Heart left ventricle (tissue), 16 donors: ENCODE measurements at regions not wholly inside any gene's neighbourhood (a gene's known extent, or its start where the extent isn't known, plus 50 kb on each side); places are given as distances from the start of the nearest gene placed in this dataset.
"Not testable (repeated sequence)": the region's sequence is repeated elsewhere in the genome, so short reads cannot be mapped to it uniquely, and the experiment has no call there.

Experiments
- ATAC-seq, 4 donors: fragments of 200-7000 bp; cut with Tn5 transposase; one replicate each; pipeline ENCODE4 v1.9.1; 2020 to 2022; ENCODE audit warnings: moderate library complexity in 4 of 4, mild to moderate bottlenecking in 3 of 4, moderate number of reproducible peaks in 1 of 4
- DNase-seq, 5 donors: peaks; one replicate each; pipeline ENCODE4 v3.0.0-alpha.2; 2020
- H3K27ac ChIP-seq, 12 donors: fragments of 200-600 bp; sonication (generic) in 4 of 12; one replicate each; pipeline versions ENCODE4 v1.5.0 to v1.8.0; 2016 to 2022; ENCODE audit warnings: mild to moderate bottlenecking in 2 of 12
- H3K27me3 ChIP-seq, 9 donors: fragments of 200-600 bp; sonication (generic) in 2 of 9; one replicate each; pipeline versions ENCODE4 v1.5.1 to v1.8.0; 2016 to 2022; ENCODE audit warnings: mild to moderate bottlenecking in 3 of 9
- H3K36me3 ChIP-seq, 9 donors: fragments of 200-600 bp; sonication (generic) in 2 of 9; one replicate each; pipeline versions ENCODE4 v1.5.0 to v1.8.0; 2018 to 2022; ENCODE audit warnings: mild to moderate bottlenecking in 2 of 9
- H3K4me1 ChIP-seq, 12 donors: fragments of 200-600 bp; sonication (generic) in 4 of 12; one replicate each; pipeline versions ENCODE4 v1.5.0 to v1.8.0; 2016 to 2022; ENCODE audit warnings: mild to moderate bottlenecking in 3 of 12
- H3K4me3 ChIP-seq, 12 donors: fragments of 200-600 bp; sonication (generic) in 4 of 12; one replicate each; pipeline versions ENCODE4 v1.5.0 to v1.8.0; 2017 to 2022; ENCODE audit warnings: mild to moderate bottlenecking in 9 of 12, moderate library complexity in 4 of 12
- H3K9me3 ChIP-seq, 12 donors: fragments of 200-600 bp; sonication (generic) in 4 of 12; one replicate each; pipeline versions ENCODE4 v1.5.0 to v1.8.0; 2016 to 2022; ENCODE audit warnings: mild to moderate bottlenecking in 1 of 12
- CTCF ChIP-seq, 12 donors: fragments of 200-600 bp; sonication (generic) in 4 of 12; IDR thresholded peaks; one replicate each; pipeline versions ENCODE4 v1.5.0 to v1.8.0; 2018 to 2022; ENCODE audit warnings: antibody characterized with exemption in 12 of 12, mild to moderate bottlenecking in 5 of 12
- POLR2A ChIP-seq, 2 donors: fragments of 450-650 bp; IDR thresholded peaks; one replicate each; pipeline ENCODE4 v1.6.1; 2017; ENCODE audit warnings: antibody characterized with exemption in 2 of 2, mild to moderate bottlenecking in 2 of 2, moderate library complexity in 2 of 2
- WGBS, 4 donors: extraction: QIAGEN DNeasy Blood & Tissue Kit in 2 of 4; methylation state at CpG; one replicate each; pipeline versions ENCODE4 v1.1.5 to v1.1.7; 2013 to 2018; 5-methylcytosine and 5-hydroxymethylcytosine counted together
- intact Hi-C, 10 donors: fragments of 100-400 bp; cut with DNase I; formaldehyde crosslinking; loops; one replicate each; pipeline versions ENCODE4 v1.11.1 to v1.14.2; 2022
- donor health status: ischemic (EF 13 %, LVEDD 7.1; RV severe dilation, severe dysfunction).
- donor health status: healthy with polysubstance abuse.
- donor health status: DM: no; HTN: yes; CAD: no.
- donor health status: DM: no; HTN: no; CAD: no.
- donor health status: ischemic (EF 25% LVEDD 6.9; RV normal size, moderate dysfunction).
- donor health status: ischemic (EF 25% LVEDD 5.7; RV mildly dilated, moderate dysfunction).
- donor health status: healthy.
- donor health status: DM: yes; HTN: yes; CAD: no.
- donor health status: ischemic (EF 35%, LVEDD 5.7; RV mildly dilated, moderate dysfunction).
- donor health status: nonischemic (EF 11% LVEDD 7.7; RV severe dilation, severe dysfunction).
- donor health status: DM: yes; HTN: yes; CAD: no.
- donor health status: PGD.
- donor health status: ischemic (EF 29% LVEDD 5.4; RV normal size, mild dysfunction).
- donor health status: nonischemic (EF 23%, LVEDD 6.1; RV moderate dilation, normal function).

GRCh38 chr2:105660489-105660888 is 84.2 kb upstream of the NCK2 start:
- Histone ChIP-seq H3K27me3 (no peaks in the 10 kb centered on the region), H3K4me3 (no peak overlapping the region), H3K27ac (no peak overlapping the region), H3K36me3 (no peaks in the 10 kb centered on the region), H3K4me1 (no peaks in the 10 kb centered on the region), H3K9me3 (peaks cover 0 to 19% (median 10%) of the 10 kb centered on the region in 12 donors)
- WGBS, 4 donors: 83 to 93% (median 93%) methylated on average over 4 of the region's 4 CpGs
- ATAC-seq (no peak), DNase-seq (no peak)
- no peak for TF ChIP-seq POLR2A (IDR thresholded peaks at IDR 0.05)
- no peak for TF ChIP-seq CTCF (IDR thresholded peaks at IDR 0.05)
- intact Hi-C loops: no loop called here

GRCh38 chr2:105655723-105656606 is 88.7 kb upstream of the NCK2 start:
- H3K4me1 ChIP-seq, intact Hi-C loops, H3K27ac ChIP-seq, H3K27me3 ChIP-seq, H3K9me3 ChIP-seq, H3K4me3 ChIP-seq, DNase-seq, H3K36me3 ChIP-seq, ATAC-seq: not testable (repeated sequence)
- 97 to 99% (median 98%) methylated on average over 4 of the region's 4 CpGs for WGBS, 4 donors

GRCh38 chr2:105655244-105655643 is 89.5 kb upstream of the NCK2 start:
- Histone ChIP-seq H3K27me3 (no peaks in the 10 kb centered on the region), H3K4me1 (no peaks in the 10 kb centered on the region), H3K27ac (no peak overlapping the region), H3K4me3 (no peak overlapping the region), H3K9me3 (no peaks in the 10 kb centered on the region), H3K36me3 (no peaks in the 10 kb centered on the region)
- no peak for ATAC-seq
- DNase-seq: no peak
- intact Hi-C loops: no loop called here
- TF ChIP-seq CTCF (IDR thresholded peaks at IDR 0.05): no peak

GRCh38 chr2:105654474-105655004 is 90.2 kb upstream of the NCK2 start:
- intact Hi-C loops: no loop called here
- H3K9me3 ChIP-seq: no peaks in the 10 kb centered on the region
- no peak for DNase-seq
- ATAC-seq: no peak
- H3K4me3 ChIP-seq: no peak overlapping the region
- H3K27ac ChIP-seq: no peak overlapping the region
- 70 to 92% (median 84%) methylated on average over 2 of the region's 2 CpGs for WGBS, 4 donors
- no peaks in the 10 kb centered on the region for H3K36me3 ChIP-seq
- no peaks in the 10 kb centered on the region for H3K4me1 ChIP-seq
- TF ChIP-seq POLR2A (IDR thresholded peaks at IDR 0.05) (no peak), CTCF (IDR thresholded peaks at IDR 0.05) (no peak)
- no peaks in the 10 kb centered on the region for H3K27me3 ChIP-seq

GRCh38 chr2:105653302-105653701 is 91.4 kb upstream of the NCK2 start:
- H3K27me3 ChIP-seq: no peaks in the 10 kb centered on the region
- intact Hi-C loops: no loop called here
- ATAC-seq: no peak
- no peak overlapping the region for H3K27ac ChIP-seq
- no peak for DNase-seq
- no peaks in the 10 kb centered on the region for H3K4me1 ChIP-seq
- peaks cover 0 to 5% (median 0%) of the 10 kb centered on the region in 12 donors for H3K9me3 ChIP-seq
- no peaks in the 10 kb centered on the region for H3K36me3 ChIP-seq
- H3K4me3 ChIP-seq: no peak overlapping the region
- TF ChIP-seq CTCF (IDR thresholded peaks at IDR 0.05) (no peak), POLR2A (IDR thresholded peaks at IDR 0.05) (no peak)
